HG02870 (cell line): ENCODE measurements at regions not wholly inside any gene's neighbourhood (a gene's known extent, or its start where the extent isn't known, plus 50 kb on each side); places are given as distances from the start of the nearest gene placed in this dataset.
"Not testable (repeated sequence)": the region's sequence is repeated elsewhere in the genome, so short reads cannot be mapped to it uniquely, and the experiment has no call there.

Experiments used
- ATAC-seq: cut with Tn5 transposase; IDR thresholded peaks from one replicate; pipeline ENCODE4 v1.9.1; 2021; ENCODE audit warnings: mild to moderate bottlenecking, moderate library complexity; ENCODE audit not compliant: unreplicated experiment

DNA sequence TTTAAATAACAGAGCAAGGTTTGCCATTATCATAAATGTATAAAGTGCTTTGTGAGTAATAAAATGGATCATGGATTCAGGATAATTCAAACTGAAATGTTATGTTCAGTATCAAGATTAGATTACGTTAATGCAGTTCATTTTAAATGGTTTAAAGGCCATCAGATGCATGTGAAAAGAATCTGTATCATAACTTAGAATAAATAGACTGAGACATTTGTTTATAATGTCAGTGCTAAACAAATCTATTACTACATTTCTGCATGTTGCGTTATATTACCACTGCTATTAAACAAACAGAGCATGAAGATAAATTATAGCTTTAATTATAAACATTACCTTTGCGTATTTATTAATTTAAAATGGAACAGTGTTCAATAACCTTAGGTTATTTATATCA is 160.2 kb downstream of the TOX3 start:
- no peak for ATAC-seq

DNA sequence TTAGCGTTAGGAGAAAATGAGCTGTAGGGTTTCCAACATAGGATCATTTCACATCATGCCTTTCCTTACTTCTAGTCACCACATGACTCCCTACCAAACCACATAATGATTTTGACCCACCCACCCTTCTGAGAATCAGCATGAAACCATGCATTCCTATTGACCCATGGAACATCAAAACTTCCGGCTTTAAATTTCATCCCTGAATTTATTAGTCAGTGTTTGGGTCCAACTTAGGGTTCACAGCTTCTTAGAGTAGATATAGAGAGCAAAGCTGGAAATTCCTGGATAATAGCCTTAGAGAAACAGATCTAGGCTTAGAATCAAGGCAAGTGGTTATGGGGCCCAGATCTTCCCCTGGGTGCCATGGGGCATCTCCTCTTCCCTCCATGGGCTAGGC is 162.6 kb downstream of the TOX3 start:
- ATAC-seq, result no peak

DNA sequence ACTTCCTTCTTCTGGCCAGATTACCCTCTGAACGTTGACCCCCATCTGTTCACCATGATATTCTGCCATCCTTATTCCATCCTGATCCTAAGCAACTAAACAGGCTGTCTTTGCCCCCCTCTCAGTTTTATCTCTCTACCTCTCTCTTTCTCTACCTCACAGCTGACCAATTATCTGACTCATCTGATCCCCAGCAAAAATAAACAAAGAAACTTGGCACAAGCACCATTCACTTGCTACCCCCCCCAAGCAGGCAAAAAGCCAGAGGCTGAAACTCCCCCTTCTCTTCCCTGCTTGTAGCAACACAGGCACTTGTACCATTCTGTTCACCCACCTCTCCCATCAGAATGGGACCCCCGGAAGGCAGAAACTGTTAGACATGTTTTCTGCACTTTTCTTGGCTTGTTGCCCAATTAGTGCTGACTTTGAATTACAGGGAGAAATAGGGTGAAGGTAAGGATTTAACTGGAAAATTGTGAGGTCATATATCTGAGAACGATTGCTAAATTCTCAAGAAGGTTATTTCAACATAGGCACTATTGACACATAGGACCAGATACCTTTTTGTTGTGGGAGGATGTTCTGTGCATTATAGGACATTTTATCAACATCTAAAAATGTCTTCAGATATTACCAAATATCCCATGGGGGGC is 163.2 kb downstream of the TOX3 start:
- no peak for ATAC-seq

DNA sequence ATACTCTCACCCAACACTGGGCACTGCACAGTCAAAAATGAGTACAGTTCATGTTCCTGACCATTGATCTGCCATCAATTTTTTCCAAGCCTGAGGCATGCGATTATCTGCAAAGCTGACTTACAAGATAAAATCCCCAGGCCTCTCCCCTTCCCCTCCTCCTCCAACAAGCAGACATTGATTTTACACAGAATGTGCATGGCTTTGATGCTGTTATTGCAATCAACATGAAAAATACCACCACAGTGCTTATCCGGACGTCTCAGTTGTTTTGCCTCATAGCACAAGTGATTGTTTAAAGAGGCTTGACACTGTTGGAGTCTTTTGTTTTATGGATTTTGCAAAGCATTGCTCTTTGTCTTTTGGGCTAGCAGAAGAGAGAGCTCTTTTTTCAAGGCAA is 163.8 kb downstream of the TOX3 start:
- ATAC-seq, result no peak

DNA sequence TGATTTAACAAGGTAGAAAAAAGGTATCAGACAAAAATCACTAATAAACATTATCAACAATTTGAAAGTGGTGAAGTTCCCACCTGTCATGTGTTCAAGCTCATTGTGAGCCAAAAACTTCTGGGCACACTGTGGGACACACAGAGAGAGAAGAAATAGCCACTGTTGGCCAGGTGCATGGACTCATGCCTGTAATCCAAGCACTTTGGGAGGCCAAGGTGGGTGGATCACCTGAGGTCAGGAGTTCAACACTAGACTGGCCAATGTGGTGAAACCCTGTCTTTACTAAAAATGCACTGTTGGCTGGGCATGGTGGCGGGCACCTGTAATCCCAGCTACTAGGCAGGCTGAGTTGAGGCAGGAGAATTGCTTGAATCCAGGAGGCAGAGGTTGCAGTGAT is 167.4 kb downstream of the TOX3 start:
- ATAC-seq, result no peak

DNA sequence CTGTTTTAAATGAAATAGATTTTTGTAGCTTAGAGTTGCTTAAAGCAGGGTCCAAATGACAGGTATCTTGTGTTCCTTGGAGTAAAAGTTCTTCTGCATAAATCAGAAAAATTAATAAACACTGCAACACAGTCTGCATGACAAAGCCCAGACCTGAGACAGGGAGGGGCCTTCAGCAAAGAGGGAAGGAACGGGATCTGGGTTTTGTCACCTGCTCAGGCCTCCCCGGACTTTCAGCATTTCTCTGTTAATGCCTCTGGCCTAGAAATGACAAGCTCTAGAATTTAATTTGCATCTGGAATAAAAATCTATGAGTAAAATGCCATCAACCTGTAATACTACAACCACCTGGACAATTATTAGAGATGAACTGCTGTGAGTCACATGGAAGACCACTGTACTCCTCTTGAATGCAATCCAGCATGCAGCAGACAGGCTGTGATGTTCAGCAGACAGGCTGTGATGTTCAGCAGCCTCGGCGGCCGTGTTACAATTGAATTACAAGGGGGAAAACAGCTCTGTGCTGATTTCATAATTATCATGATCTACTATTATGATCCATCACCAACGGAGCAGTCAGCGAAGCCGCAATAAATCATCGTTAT is 170.2 kb downstream of the TOX3 start:
- ATAC-seq, result no peak

DNA sequence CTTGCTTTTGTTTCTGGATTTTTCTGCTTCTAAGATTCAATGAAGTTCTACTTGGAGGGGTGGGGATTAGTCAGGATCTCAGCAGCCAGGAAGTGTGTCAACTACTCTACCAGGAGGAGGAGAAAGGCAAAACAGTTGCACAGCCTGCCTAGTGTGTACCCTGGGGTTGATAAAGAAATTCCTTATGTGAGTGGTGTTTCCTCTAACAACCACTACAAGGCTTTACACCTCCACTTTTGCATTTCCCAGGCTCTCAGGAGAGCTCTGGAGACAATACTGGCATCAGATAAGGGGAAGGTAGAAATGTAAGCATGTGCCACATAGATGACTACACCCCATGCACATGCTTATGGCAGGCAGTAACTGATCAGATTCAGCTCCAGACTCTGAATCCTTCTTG is 174.6 kb downstream of the TOX3 start:
- no peak for ATAC-seq

DNA sequence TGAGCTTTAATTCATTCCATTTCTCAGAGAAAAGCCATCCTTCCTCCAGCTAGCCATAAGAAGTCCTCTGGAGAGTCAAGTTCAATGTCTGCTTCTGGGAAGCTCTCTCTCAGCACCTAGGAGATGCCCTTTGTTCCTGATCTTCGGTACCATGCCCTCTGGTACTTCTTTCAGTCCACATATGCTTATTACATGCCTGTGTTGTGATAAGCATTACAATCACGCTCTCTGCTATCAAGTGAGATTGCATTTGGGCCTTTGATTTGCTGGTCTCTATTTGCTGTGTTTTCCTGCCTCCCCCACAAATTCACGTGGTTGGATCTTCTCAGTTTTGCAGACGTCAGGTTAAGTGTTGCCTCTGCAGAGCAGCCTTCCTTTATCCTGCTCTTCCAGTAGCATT is 178.1 kb downstream of the TOX3 start:
- no peak for ATAC-seq

DNA sequence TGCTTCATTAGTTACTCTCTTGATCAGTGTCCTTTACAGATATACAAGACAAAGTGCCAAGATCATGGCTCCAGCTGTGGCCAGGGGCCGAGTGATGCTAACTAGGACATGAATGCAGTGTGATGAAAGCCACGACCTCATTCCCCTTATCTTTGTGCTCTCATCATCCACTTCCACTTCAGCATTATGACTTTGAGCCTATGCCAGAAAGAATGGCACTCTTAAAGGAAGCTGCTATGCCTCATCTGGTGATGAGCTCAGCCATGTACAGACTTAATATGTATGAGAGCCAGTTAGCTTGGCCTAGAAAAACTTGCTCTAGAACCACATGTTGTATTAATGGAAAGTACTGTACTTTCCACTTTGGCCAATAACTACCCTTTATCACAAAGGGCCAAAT is 179.1 kb downstream of the TOX3 start:
- no peak for ATAC-seq

DNA sequence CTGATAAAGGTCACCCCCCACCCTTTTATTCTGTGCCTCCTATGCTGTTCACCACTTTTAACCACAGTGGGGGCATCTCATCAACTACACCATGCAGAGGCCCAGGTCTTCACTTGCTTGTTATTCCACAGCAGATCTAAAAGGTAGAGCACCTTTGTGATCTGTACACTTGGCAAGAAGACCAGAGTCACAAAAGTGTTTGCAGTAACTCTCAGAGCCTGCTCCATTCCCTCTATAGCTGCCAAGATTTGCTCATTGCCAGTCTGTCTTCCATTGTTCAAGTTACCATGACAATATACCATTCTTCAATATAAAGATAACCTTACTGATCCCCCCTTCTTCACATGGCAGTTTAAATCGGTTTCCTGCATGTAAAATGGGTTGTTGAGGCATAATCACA is 180.0 kb downstream of the TOX3 start:
- no peak for ATAC-seq

DNA sequence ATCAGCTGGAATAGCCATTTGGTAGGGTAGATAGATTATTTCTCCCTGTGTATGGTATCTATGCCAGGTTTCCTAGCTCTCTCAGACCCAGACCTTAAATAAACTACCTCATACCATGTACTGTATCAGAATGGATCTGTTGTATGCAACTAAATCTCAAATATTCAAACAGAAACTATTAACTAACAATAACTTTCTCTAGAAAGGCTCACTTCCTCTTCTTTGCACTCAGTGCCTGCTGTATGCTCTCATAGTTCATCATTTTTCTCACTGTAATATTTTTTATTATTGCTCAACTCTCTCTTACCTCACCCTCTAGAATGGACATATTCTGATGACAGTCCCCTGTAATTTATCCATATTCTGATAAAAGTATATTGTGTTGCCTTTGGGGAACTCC is 182.4 kb downstream of the TOX3 start:
- peak; percentile 58 for ATAC-seq

DNA sequence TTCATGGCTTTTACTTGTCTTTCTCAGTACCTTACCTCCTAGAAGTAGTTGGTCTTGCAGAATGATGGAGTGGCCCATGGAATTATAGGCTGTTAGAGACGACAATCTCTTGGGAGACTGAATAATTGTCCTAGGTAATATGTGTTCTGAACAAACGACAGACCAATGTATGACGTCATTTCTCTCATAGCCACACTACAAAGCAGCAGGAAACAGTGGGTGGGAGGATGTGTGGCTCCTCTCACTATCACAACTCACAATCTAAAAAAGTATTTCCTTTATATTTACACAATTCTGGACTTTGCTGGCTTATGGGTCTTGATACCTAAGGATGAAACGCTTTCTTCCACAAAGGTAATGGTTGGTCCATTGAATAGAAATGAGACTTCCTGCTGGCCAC is 183.9 kb downstream of the TOX3 start:
- ATAC-seq, result no peak

DNA sequence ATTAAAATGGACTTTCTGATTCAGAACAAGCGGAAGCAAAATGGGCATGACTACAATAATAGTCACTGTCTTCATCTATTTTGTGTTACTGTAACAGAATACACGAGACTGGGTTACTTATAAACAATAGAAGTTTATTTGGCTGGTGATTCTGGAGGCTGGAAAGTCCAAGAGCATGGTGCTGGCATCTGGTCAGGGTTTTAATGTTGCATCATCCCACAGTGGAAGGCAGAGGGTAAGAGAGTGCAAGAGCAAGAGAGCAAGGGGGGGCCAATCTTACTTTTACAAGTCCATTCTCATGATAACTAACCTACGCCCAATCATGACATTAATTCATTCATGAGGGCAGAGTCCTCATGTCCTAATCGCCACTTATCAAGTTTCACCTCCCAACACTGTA is 189.2 kb downstream of the TOX3 start:
- ATAC-seq, result no peak

DNA sequence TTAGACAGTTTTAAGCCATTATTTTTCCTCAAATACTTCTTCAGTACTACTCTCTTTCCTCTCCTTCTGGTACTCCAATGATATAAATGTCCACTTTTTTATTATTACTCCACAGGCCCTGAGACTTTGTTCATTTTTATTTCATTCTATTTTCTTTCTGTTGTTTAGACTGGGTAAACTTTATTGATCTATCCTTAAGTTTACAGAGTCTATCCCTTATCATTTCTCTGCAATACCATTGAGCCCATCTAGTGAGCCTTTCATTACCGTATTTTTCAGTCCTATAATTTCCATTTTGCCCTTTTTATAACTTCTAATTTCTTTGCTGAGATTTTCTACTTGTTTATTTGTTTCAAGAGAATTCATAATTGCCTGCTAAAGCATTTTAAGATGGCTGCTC is 193.7 kb downstream of the TOX3 start:
- no peak for ATAC-seq

DNA sequence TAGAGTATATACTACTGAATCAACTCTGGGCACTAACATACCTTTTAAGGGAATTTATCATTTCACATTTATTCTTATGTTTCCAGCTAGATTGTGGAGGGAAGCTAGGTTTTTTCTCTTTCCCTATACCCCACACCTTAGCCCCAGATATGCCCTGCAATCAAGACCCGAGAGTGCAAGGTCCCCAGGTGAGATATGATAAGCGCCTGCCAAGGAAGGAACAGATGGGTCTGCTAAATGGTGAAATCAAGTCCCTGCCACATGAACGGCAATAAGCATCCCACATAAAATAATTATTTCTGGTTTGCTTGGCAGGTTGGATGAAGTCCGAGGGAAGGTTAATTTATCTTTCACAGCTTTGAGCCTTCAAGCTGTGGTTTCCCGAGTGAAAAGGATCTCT is 195.5 kb downstream of the TOX3 start:
- ATAC-seq, result no peak

DNA sequence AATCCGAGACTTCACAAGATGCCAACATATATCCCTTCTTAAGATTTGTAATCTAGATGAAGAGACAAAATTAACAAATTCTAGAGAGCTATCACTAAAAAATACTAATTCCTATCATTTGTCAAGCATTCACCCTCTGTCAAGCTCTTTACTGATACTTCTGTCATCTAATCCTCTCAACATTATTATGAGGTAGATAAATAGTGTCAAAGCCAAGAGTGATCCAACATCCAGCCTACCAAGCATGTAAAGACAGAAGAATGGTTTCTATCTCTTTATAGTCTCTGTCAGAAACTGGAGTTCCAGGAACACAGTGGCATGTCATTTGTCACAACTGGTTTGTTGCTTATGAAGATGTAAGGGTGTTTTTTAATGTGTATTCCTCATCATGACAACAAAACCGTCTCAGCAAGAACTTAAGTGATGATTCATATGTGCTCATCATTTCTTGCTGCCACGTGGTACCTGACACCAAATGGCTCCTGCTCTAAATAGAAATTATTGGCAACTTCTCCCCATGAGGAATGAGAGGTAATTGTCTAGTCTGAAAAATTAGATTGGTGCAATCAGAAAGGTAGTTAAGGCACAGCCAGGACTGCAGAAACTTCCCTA is 196.8 kb downstream of the TOX3 start:
- ATAC-seq, result no peak

DNA sequence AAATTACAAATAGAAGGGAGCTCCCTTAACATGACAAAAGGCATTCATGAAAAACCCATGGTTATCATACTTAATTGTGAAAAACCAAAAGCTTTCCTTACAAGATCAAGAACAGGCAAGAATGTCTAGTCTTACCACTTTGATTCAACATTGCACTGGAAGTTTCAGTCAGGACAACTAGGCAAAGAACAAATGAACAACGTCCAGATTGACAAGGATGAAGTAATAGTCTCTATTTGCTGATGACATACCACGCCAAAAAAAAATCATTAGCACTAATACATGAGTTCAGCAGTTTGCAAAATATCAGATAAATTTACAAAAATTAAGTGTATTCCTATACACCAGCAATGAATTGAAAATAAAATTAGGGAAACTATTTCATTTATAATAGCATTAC is 200.2 kb downstream of the TOX3 start:
- ATAC-seq, result no peak

DNA sequence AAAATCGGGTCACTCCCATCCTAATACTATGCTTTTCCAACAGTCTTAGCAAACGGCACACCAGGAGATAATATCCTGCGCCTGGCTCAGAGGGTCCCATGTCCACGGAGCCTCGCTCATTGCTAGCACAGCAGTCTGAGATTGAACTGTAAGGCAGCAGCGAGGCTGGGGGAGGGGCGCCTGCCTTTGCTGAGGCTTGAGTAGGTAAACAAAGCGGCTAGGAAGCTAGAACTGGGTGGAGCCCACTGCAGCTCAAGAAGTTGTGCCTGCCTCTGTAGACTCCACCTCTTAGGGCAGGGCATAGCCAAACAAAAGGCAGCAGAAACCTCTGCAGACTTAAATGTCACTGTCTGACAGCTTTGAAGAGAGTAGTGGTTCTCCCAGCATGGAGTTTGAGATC is 213.3 kb downstream of the TOX3 start:
- ATAC-seq, result not testable (repeated sequence)

DNA sequence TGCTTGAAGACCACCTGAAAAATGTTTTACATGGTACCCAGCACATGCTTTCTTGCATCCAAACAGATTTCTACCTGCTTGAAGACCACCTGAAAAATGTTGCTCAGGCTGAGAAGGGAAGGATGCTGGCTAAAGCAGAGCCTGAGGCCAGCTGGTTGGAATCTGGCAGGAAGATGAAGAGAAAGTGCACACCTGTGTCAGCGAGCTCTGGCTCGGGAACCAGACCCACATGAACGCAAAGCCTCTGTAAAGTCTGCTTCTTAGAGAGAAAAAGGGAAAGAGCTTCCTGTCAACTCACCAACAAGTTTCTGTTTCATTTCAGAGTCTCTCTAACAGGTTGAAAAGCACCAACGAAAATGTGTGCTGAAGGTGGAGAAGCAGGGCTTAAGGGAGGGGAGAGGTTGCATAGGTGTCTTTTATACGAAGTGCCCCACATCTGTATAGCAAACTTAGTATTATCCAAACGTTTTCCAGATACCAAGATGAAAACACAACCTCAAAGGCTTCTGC is 226.0 kb downstream of the TOX3 start:
- no peak for ATAC-seq

DNA sequence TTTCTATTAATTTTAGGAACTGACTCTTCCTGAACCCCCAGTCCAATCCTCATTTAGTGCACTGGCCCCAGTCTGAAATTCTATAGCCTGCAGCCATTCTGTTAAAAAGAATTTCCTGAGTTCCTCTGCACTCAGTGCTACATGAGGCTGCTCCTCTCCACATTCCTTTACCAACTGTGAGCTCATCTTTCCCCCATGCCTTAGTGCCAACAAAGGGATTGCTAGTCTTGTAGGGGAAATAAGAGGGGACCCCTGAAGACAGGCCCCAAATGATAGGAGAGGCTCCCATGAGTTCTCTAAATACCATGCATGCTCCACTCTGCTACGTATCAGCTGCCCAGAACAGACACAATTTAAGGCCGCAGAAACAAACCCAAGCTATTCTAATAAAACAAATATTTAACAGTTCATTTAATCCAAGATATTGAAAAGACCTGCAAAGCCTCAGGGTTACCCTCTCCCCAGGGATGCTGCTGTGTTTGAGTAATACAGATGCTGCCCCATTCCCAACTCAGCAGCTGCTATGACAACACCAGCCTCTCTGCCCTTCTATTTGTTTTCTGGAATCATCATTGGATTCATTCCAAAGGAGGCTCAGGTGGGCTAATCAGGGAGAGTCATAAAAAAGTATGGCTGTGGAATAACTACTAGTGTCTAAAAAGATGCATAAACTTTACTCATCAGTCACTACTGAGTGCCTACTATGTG is 228.5 kb downstream of the TOX3 start:
- ATAC-seq, result no peak

DNA sequence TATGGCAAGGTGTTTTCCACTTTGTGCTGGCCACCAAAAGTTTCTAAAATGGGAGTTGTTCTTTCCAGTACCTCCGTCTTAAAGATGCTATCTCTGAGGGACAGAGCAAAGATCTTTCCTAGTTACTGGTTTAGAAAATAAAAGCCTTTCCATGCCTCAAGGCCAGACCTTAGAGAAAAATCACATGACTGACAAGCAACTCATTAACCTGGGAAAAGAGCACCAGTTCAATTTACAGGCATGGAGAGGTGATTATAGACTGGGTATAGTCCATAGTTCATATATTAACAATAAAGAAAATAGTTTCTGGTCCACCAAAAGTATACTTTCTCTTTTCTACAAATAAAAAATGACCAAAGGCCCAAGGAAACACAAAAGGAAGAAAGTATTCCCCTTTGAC is 230.7 kb downstream of the TOX3 start:
- ATAC-seq, result no peak

DNA sequence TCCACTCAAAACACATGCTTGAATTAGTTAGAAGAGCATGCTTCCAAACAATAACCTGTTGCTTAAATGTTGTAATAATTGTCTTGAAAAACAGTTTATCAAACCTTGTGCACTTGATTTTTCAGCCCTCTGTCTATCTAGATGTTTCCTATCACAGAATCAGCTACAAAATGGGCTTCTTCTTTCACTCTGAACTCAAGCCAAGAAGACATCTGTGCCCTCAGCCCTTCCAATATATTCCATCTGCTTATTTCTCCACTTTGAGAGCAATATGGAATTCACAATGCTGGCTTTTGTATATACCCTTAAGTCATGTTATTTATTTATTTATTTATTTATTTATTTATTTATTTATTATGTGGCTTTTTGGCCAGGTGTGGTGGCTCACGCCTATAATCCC is 234.2 kb downstream of the TOX3 start:
- no peak for ATAC-seq
